Gastrocnemius medialis (tissue), 4 donors: ENCODE measurements at regions not wholly inside any gene's neighbourhood (a gene's known extent, or its start where the extent isn't known, plus 50 kb on each side); places are given as distances from the start of the nearest gene placed in this dataset.

Experiments used
- CTCF ChIP-seq, 5 experiments: fragments of 450-650 bp in 3 of 5; fragments of 200-600 bp in 2 of 5; sonication (generic) in 2 of 5; IDR thresholded peaks in 4 of 5; conservative IDR thresholded peaks in 1 of 5; 1 replicate in 4 of 5; 2 replicates in 1 of 5; pipeline ENCODE4 v1.5.1; 2016 to 2019; ENCODE audit warnings: antibody characterized with exemption in 5 of 5, mild to moderate bottlenecking in 3 of 5, moderate library complexity in 3 of 5
- POLR2A ChIP-seq, 2 donors: fragments of 450-650 bp; IDR thresholded peaks; one replicate each; pipeline ENCODE4 v1.6.1; 2017; ENCODE audit warnings: antibody characterized with exemption in 2 of 2, mild to moderate bottlenecking in 2 of 2, moderate library complexity in 2 of 2

DNA sequence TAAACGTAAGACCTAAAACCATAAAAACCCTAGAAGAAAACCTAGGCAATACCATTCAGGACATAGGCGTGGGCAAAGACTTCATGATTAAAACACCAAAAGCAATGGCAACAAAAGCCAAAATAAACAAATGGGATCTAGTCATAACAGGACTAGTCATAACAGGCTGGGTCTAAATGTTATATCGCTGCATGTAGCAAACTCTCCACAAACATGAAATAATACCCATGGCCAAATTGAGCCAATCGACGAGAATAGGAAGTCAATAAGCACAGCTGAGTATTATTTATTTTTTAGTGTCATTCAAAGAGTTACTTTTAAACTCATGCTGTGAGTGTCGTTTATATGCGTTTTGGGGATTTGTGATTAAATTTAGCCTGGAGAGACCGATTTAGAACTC is 225.1 kb downstream of the TFEC start:
- TF ChIP-seq CTCF (IDR thresholded peaks at IDR 0.05 in 4 of 5, conservative IDR thresholded peaks at IDR 0.05 in 1 of 5) (no peak), POLR2A (IDR thresholded peaks at IDR 0.05) (no peak)
